WTC11 (cell line): ENCODE measurements at regions not wholly inside any gene's neighbourhood (a gene's known extent, or its start where the extent isn't known, plus 50 kb on each side); places are given as distances from the start of the nearest gene placed in this dataset.
"Not testable (repeated sequence)": the region's sequence is repeated elsewhere in the genome, so short reads cannot be mapped to it uniquely, and the experiment has no call there.

Experiments used
- ATAC-seq: fragments of 200-7000 bp; cut with Tn5 transposase; 2 replicates; pipeline ENCODE4 v1.10.0; 2021; ENCODE audit warnings: mild to moderate bottlenecking, moderate library complexity
- CTCF ChIA-PET: fragments of 300-600 bp; sonication (Branson Sonifier 250); formaldehyde crosslinking; loops from one replicate; lab custom pipeline; 2021; ENCODE audit warnings: antibody characterized with exemption; lab: Charles Lee
- POLR2A ChIA-PET: fragments of 350-600 bp; sonication (Branson Sonifier 250); formaldehyde crosslinking; loops from one replicate; lab custom pipeline; 2021; ENCODE audit warnings: antibody characterized with exemption; lab: Charles Lee
- DNase-seq: peaks from one replicate; pipeline ENCODE4 v3.0.0; 2021; ENCODE audit warnings: low spot score
- H3K27ac Mint-ChIP-seq: 2 replicates; pipeline ENCODE4 v1.8.0; 2021; ENCODE audit warnings: mixed read lengths
- H3K27me3 Mint-ChIP-seq: 2 replicates; pipeline ENCODE4 v1.8.0; 2021; ENCODE audit warnings: low read depth, mild to moderate bottlenecking, moderate library complexity, mixed read lengths
- H3K36me3 Mint-ChIP-seq: 2 replicates; pipeline ENCODE4 v1.8.0; 2021; ENCODE audit warnings: mixed read lengths
- H3K4me1 Mint-ChIP-seq: 2 replicates; pipeline ENCODE4 v1.8.0; 2022; ENCODE audit warnings: mixed read lengths
- H3K4me3 Mint-ChIP-seq: 2 replicates; pipeline ENCODE4 v1.8.0; 2021; ENCODE audit warnings: mild to moderate bottlenecking, moderate library complexity, mixed read lengths
- H3K9me3 Mint-ChIP-seq: 2 replicates; pipeline ENCODE4 v1.8.0; 2021; ENCODE audit warnings: mixed read lengths
- CTCF ChIP-seq: fragments of 200-600 bp; IDR thresholded peaks from 2 replicates; pipeline ENCODE4 v1.8.0; 2022; ENCODE audit warnings: antibody characterized with exemption
- ELF4 ChIP-seq: sonication (generic); formaldehyde crosslinking; IDR thresholded peaks from 2 replicates; pipeline ENCODE4 v1.8.1; 2022; ENCODE audit warnings: low read depth, mild to moderate bottlenecking, moderate library complexity, missing genetic modification reagents
- ERG ChIP-seq: fragments of 250-450 bp; sonication (Bioruptor Pico); IDR thresholded peaks from 2 replicates; pipeline ENCODE4 v1.8.0; 2021; ENCODE audit warnings: mild to moderate bottlenecking
- GRHL2 ChIP-seq: fragments of 250-450 bp; sonication (Bioruptor Pico); IDR thresholded peaks from 2 replicates; pipeline ENCODE4 v1.8.0; 2022; ENCODE audit warnings: mild to moderate bottlenecking, moderate library complexity; ENCODE audit not compliant: insufficient replicate concordance, severe bottlenecking
- TEAD4 ChIP-seq: sonication (generic); formaldehyde crosslinking; IDR thresholded peaks from 2 replicates; pipeline ENCODE4 v1.8.0; 2022; ENCODE audit warnings: mild to moderate bottlenecking, missing genetic modification reagents
- USF1 ChIP-seq: sonication (generic); formaldehyde crosslinking; IDR thresholded peaks from 2 replicates; pipeline ENCODE4 v1.8.0; 2022; ENCODE audit warnings: mild to moderate bottlenecking, missing genetic modification reagents
- ZNF121 ChIP-seq: sonication (generic); formaldehyde crosslinking; IDR thresholded peaks from 2 replicates; pipeline ENCODE4 v1.8.0; 2023; ENCODE audit warnings: missing genetic modification reagents
- ZNF219 ChIP-seq: sonication (generic); formaldehyde crosslinking; IDR thresholded peaks from 2 replicates; pipeline ENCODE4 v1.8.0; 2023; ENCODE audit warnings: missing genetic modification reagents, mild to moderate bottlenecking, borderline replicate concordance
- ZNF425 ChIP-seq: fragments of 250-450 bp; sonication (Bioruptor Pico); conservative IDR thresholded peaks from 2 replicates; pipeline ENCODE4 v1.9.0; 2021; ENCODE audit warnings: mild to moderate bottlenecking
- TF ChIP-seq, protein P1 (sequence below): sonication (generic); formaldehyde crosslinking; IDR thresholded peaks from 2 replicates; pipeline ENCODE4 v1.8.0; 2023; ENCODE audit warnings: missing genetic modification reagents, mild to moderate bottlenecking, borderline replicate concordance
- TF ChIP-seq, protein P2 (sequence below): sonication (generic); formaldehyde crosslinking; IDR thresholded peaks from 2 replicates; pipeline ENCODE4 v1.8.1; 2023; ENCODE audit warnings: mild to moderate bottlenecking, missing genetic modification reagents, moderate library complexity
- TF ChIP-seq, protein P3 (sequence below): sonication (generic); formaldehyde crosslinking; IDR thresholded peaks from 2 replicates; pipeline ENCODE4 v1.8.0; 2022; ENCODE audit warnings: missing genetic modification reagents

DNA sequence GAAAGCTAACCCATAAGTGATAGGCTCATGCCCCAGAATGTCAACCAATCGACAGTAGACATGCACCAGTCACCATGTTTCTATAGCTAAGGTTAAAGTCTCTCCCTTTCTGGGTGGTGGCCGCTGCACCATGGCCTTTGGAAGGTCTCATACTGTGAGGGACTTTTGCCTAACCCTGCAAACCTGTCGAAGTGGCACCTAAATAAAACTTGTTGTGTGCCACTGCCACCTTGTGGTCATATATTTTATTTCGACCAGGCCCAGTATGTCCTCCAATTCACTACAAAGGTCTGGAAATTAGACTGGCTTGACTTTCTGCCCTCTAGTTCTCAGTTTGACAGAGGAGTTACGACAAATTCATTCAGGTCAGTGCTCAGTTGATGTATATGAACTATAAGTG lies 163.1 kb downstream of the SMARCA1 start:
- Mint-ChIP-seq H3K9me3 (peaks cover 14% of the 10 kb centered on the region), H3K4me3 (no peak overlapping the region), H3K4me1 (no peaks in the 10 kb centered on the region), H3K27ac (no peak overlapping the region), H3K27me3 (peaks cover 6% of the 10 kb centered on the region), H3K36me3 (peaks cover 2% of the 10 kb centered on the region)
- TF ChIP-seq ZNF425 (CRISPR knock-in tag) (peak; percentile 84; the same call in 1 of the 2 replicates), GRHL2 (CRISPR knock-in tag) (no peak), CTCF (peak; percentile 48; the same call in 1 of the 2 replicates)
- ATAC-seq, result peak; percentile 88
- CTCF ChIA-PET, result interaction anchor here (0.6 kb wide), 1 partner anchor 13 kb away, joined by 3 read pairs; no protein-coding TSS in a partner anchor
- DNase-seq, result peak; percentile 46
- POLR2A ChIA-PET, result no interaction called here

DNA sequence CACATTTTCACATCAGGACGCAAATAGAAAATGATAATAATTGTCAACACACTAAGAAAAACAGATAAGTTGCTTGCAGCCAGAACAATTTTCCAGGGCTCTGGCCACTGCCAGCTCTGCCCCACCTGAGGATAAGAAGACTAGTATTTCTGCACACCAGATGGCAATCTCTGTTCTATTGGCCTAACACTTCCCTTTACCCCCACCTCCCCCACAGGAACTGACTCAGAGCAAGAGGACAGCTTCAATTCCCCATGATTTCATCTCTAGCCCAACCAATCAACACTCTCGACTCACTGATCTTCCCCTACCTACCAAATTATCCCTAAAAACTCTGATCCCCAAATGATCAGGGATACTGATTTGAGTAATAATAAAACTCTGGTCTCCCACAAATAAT lies 164.0 kb downstream of the SMARCA1 start:
- H3K27ac Mint-ChIP-seq, result no peak overlapping the region
- H3K4me3 Mint-ChIP-seq, result no peak overlapping the region
- ATAC-seq (no peak), DNase-seq (no peak)
- H3K4me1 Mint-ChIP-seq, result no peaks in the 10 kb centered on the region
- H3K27me3 Mint-ChIP-seq, result peaks cover 15% of the 10 kb centered on the region
- CTCF ChIA-PET, result no interaction called here
- TF ChIP-seq ERG (CRISPR knock-in tag) (no peak), TEAD4 (CRISPR knock-in tag) (no peak), ZNF121 (CRISPR knock-in tag) (no peak), USF1 (no peak), ELF4 (CRISPR knock-in tag) (no peak), ZNF219 (CRISPR knock-in tag) (no peak)
- TF ChIP-seq, protein P1, sequence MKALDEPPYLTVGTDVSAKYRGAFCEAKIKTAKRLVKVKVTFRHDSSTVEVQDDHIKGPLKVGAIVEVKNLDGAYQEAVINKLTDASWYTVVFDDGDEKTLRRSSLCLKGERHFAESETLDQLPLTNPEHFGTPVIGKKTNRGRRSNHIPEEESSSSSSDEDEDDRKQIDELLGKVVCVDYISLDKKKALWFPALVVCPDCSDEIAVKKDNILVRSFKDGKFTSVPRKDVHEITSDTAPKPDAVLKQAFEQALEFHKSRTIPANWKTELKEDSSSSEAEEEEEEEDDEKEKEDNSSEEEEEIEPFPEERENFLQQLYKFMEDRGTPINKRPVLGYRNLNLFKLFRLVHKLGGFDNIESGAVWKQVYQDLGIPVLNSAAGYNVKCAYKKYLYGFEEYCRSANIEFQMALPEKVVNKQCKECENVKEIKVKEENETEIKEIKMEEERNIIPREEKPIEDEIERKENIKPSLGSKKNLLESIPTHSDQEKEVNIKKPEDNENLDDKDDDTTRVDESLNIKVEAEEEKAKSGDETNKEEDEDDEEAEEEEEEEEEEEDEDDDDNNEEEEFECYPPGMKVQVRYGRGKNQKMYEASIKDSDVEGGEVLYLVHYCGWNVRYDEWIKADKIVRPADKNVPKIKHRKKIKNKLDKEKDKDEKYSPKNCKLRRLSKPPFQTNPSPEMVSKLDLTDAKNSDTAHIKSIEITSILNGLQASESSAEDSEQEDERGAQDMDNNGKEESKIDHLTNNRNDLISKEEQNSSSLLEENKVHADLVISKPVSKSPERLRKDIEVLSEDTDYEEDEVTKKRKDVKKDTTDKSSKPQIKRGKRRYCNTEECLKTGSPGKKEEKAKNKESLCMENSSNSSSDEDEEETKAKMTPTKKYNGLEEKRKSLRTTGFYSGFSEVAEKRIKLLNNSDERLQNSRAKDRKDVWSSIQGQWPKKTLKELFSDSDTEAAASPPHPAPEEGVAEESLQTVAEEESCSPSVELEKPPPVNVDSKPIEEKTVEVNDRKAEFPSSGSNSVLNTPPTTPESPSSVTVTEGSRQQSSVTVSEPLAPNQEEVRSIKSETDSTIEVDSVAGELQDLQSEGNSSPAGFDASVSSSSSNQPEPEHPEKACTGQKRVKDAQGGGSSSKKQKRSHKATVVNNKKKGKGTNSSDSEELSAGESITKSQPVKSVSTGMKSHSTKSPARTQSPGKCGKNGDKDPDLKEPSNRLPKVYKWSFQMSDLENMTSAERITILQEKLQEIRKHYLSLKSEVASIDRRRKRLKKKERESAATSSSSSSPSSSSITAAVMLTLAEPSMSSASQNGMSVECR (CRISPR knock-in tag), result no peak
- TF ChIP-seq, protein P2, sequence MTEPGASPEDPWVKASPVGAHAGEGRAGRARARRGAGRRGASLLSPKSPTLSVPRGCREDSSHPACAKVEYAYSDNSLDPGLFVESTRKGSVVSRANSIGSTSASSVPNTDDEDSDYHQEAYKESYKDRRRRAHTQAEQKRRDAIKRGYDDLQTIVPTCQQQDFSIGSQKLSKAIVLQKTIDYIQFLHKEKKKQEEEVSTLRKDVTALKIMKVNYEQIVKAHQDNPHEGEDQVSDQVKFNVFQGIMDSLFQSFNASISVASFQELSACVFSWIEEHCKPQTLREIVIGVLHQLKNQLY (CRISPR knock-in tag), result no peak
- TF ChIP-seq, protein P3, sequence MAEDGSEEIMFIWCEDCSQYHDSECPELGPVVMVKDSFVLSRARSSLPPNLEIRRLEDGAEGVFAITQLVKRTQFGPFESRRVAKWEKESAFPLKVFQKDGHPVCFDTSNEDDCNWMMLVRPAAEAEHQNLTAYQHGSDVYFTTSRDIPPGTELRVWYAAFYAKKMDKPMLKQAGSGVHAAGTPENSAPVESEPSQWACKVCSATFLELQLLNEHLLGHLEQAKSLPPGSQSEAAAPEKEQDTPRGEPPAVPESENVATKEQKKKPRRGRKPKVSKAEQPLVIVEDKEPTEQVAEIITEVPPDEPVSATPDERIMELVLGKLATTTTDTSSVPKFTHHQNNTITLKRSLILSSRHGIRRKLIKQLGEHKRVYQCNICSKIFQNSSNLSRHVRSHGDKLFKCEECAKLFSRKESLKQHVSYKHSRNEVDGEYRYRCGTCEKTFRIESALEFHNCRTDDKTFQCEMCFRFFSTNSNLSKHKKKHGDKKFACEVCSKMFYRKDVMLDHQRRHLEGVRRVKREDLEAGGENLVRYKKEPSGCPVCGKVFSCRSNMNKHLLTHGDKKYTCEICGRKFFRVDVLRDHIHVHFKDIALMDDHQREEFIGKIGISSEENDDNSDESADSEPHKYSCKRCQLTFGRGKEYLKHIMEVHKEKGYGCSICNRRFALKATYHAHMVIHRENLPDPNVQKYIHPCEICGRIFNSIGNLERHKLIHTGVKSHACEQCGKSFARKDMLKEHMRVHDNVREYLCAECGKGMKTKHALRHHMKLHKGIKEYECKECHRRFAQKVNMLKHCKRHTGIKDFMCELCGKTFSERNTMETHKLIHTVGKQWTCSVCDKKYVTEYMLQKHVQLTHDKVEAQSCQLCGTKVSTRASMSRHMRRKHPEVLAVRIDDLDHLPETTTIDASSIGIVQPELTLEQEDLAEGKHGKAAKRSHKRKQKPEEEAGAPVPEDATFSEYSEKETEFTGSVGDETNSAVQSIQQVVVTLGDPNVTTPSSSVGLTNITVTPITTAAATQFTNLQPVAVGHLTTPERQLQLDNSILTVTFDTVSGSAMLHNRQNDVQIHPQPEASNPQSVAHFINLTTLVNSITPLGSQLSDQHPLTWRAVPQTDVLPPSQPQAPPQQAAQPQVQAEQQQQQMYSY (CRISPR knock-in tag), result no peak
- TF ChIP-seq, all 79 proteins: peak for 0
- POLR2A ChIA-PET, result no interaction called here
- peaks cover 14% of the 10 kb centered on the region for H3K9me3 Mint-ChIP-seq
- peaks cover 2% of the 10 kb centered on the region for H3K36me3 Mint-ChIP-seq

DNA sequence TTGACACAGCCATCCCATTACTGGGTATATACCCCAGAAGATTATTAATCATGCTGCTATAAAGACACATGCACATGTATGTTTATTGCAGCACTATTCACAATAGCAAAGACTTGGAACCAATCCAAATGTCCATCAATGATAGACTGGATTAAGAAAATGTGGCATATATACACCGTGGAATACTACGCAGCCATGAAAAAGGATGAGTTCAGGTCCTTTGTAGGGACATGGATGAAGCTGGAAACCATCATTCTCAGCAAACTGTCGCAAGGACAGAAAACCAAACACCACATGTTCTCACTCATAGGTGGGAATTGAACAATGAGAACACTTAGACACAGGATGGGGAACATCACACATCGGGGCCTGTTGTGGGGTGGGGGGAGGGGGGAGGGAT lies 165.9 kb downstream of the SMARCA1 start:
- H3K27ac Mint-ChIP-seq, H3K36me3 Mint-ChIP-seq, POLR2A ChIA-PET, DNase-seq, ATAC-seq, CTCF ChIA-PET, H3K4me1 Mint-ChIP-seq, H3K4me3 Mint-ChIP-seq: not testable (repeated sequence)
- Mint-ChIP-seq H3K27me3 (peaks cover 32% of the 10 kb centered on the region), H3K9me3 (peaks cover 22% of the 10 kb centered on the region)
